ENCODE measurements at regions not wholly inside any gene's neighbourhood (a gene's known extent, or its start where the extent isn't known, plus 50 kb on each side); places are given as distances from the start of the nearest gene placed in this dataset.

DNA sequence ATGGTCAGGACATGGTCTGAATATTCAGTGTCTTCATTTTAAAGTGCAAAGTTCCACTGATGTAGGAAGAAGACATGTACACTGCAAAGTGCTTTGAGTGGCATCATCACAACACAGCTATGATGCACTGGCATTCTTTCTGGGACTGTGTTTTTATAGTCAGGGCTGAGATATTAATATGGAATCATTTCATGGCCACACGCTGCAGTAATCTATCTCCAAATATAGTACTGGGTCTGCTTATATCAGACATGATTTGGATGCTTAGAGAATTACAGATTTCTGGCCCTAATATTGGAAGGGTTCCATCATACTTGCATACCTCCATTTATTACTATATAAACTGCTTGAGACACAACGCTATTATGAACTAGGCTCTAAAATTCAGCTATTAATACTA is 1170.9 kb downstream of the NLGN4X start:
- TF ChIP-seq, protein P1, sequence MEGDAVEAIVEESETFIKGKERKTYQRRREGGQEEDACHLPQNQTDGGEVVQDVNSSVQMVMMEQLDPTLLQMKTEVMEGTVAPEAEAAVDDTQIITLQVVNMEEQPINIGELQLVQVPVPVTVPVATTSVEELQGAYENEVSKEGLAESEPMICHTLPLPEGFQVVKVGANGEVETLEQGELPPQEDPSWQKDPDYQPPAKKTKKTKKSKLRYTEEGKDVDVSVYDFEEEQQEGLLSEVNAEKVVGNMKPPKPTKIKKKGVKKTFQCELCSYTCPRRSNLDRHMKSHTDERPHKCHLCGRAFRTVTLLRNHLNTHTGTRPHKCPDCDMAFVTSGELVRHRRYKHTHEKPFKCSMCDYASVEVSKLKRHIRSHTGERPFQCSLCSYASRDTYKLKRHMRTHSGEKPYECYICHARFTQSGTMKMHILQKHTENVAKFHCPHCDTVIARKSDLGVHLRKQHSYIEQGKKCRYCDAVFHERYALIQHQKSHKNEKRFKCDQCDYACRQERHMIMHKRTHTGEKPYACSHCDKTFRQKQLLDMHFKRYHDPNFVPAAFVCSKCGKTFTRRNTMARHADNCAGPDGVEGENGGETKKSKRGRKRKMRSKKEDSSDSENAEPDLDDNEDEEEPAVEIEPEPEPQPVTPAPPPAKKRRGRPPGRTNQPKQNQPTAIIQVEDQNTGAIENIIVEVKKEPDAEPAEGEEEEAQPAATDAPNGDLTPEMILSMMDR (IDR thresholded peaks at IDR 0.05) = no peak
- TF ChIP-seq POLR2A (IDR thresholded peaks at IDR 0.05; ENCODE audit: low read depth) = no peak
